HS-27A (cell line): ENCODE measurements at regions not wholly inside any gene's neighbourhood (a gene's known extent, or its start where the extent isn't known, plus 50 kb on each side); places are given as distances from the start of the nearest gene placed in this dataset.

Source experiments
- DNase-seq: peaks from one replicate; pipeline ENCODE4 v3.0.0-alpha.2; 2012; ENCODE audit warnings: low read depth, missing footprints

- DNase-seq, result no peak
Observed at GRCh38 chr22:27662359-27663301, 138.9 kb downstream of the MN1 start.

GRCh38 chr22:27663812-27664211, 137.7 kb downstream of the MN1 start:
- no peak for DNase-seq

GRCh38 chr22:27666272-27666997, 135.1 kb downstream of the MN1 start:
- no peak for DNase-seq

- no peak for DNase-seq
Observed at GRCh38 chr22:27667121-27667843, 134.3 kb downstream of the MN1 start.

GRCh38 chr22:27668828-27669797, 132.4 kb downstream of the MN1 start:
- DNase-seq, result peak; percentile 79

- no peak for DNase-seq
Observed at GRCh38 chr22:27669798-27670599, 131.6 kb downstream of the MN1 start.

- DNase-seq, result no peak
Observed at GRCh38 chr22:27670701-27671412, 130.7 kb downstream of the MN1 start.

- no peak for DNase-seq
Observed at GRCh38 chr22:27671413-27671935, 130.1 kb downstream of the MN1 start.

- DNase-seq, result no peak
Observed at GRCh38 chr22:27672721-27673418, 128.7 kb downstream of the MN1 start.

- DNase-seq, result no peak
Observed at GRCh38 chr22:27673839-27674238, 127.7 kb downstream of the MN1 start.

GRCh38 chr22:27674261-27674923, 127.2 kb downstream of the MN1 start:
- no peak for DNase-seq

GRCh38 chr22:27676545-27677213, 124.9 kb downstream of the MN1 start:
- no peak for DNase-seq

GRCh38 chr22:27677905-27678458, 123.6 kb downstream of the MN1 start:
- DNase-seq, result no peak

- DNase-seq, result no peak
Observed at GRCh38 chr22:27679176-27679575, 122.4 kb downstream of the MN1 start.

- DNase-seq, result no peak
Observed at GRCh38 chr22:27679693-27680488, 121.7 kb downstream of the MN1 start.

- no peak for DNase-seq
Observed at GRCh38 chr22:27680636-27681035, 120.9 kb downstream of the MN1 start.

- no peak for DNase-seq
Observed at GRCh38 chr22:27681037-27681436, 120.5 kb downstream of the MN1 start.
